ENCODE measurements at regions not wholly inside any gene's neighbourhood (a gene's known extent, or its start where the extent isn't known, plus 50 kb on each side); places are given as distances from the start of the nearest gene placed in this dataset.

DNA sequence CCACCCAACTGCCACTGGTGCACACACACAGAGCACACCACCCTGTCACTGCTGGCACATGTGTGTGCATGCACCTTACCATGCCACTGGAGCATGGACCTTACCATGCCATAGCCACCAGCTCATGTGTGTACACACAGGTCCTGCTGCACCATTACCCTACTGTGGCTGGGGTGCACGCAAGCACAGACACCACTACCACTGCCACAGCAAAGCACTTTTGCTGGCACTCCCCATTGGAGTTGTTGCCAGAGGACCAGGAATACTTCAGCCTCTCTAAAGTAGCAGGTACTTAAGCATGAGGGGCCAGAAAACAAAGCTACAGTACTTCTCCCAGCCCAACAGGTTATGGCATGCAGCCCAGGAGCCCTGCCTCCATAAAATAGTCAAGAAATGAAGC lies 404.8 kb downstream of the MBD2 start:
- H3K36me3 ChIP-seq (replicated peaks in 1 of 2; ENCODE audit: control insufficient read depth in 1 of 2, insufficient read depth in 2 of 2, low read length in 2 of 2), result no peaks in the 10 kb centered on the region
- ATAC-seq (no peak), DNase-seq (ENCODE audit: low spot score) (no peak), FAIRE-seq (no peak)
- ChIA-PET POLR2A (no interaction called here), CTCF (ENCODE audit: low intra/inter-chr PET ratio, low total read pairs) (no interaction called here)
- 0% methylated on average over 1 of the region's 1 CpG for WGBS (ENCODE audit: low lambda C conversion rate)
- no TSS peak for BruUV-seq (replicated peaks)
- no peak overlapping the region for H2AFZ ChIP-seq (ENCODE audit: low read length)
- no peaks in the 10 kb centered on the region for H4K20me1 ChIP-seq (ENCODE audit: insufficient read depth, low read length)
- H3K4me2 ChIP-seq (ENCODE audit: low read depth, low read length), result no peak overlapping the region
- in situ Hi-C loops (cut with HindIII; ENCODE audit: extremely low pct_ligation_motif_present, low pct_unique_long_range_greater_than_20kb) (no loop called here), intact Hi-C loops (cut with micrococcal nuclease; ENCODE audit: unreplicated experiment) (no loop called here)
- H3K9me3 ChIP-seq (ENCODE audit: low read length), result no peaks in the 10 kb centered on the region; the same call in 1 of the 2 replicates
- TF ChIP-seq, protein P1, sequence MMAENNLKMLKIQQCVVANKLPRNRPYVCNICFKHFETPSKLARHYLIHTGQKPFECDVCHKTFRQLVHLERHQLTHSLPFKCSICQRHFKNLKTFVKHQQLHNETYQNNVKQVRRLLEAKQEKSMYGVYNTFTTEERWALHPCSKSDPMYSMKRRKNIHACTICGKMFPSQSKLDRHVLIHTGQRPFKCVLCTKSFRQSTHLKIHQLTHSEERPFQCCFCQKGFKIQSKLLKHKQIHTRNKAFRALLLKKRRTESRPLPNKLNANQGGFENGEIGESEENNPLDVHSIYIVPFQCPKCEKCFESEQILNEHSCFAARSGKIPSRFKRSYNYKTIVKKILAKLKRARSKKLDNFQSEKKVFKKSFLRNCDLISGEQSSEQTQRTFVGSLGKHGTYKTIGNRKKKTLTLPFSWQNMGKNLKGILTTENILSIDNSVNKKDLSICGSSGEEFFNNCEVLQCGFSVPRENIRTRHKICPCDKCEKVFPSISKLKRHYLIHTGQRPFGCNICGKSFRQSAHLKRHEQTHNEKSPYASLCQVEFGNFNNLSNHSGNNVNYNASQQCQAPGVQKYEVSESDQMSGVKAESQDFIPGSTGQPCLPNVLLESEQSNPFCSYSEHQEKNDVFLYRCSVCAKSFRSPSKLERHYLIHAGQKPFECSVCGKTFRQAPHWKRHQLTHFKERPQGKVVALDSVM (CRISPR knock-in tag; IDR thresholded peaks at IDR 0.05), result no peak
- no peak for TF ChIP-seq NFE2L1 (CRISPR knock-in tag; IDR thresholded peaks at IDR 0.05; ENCODE audit: borderline replicate concordance)
- TF ChIP-seq, protein P2, sequence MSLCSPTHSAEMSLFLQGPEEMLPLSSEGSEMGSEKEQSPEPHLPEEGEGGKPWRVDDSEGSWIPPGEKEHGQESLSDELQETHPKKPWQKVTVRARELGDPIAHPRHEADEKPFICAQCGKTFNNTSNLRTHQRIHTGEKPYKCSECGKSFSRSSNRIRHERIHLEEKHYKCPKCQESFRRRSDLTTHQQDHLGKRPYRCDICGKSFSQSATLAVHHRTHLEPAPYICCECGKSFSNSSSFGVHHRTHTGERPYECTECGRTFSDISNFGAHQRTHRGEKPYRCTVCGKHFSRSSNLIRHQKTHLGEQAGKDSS (CRISPR knock-in tag; IDR thresholded peaks at IDR 0.05; ENCODE audit: borderline replicate concordance, low read depth), result no peak
- TF ChIP-seq, protein P3, sequence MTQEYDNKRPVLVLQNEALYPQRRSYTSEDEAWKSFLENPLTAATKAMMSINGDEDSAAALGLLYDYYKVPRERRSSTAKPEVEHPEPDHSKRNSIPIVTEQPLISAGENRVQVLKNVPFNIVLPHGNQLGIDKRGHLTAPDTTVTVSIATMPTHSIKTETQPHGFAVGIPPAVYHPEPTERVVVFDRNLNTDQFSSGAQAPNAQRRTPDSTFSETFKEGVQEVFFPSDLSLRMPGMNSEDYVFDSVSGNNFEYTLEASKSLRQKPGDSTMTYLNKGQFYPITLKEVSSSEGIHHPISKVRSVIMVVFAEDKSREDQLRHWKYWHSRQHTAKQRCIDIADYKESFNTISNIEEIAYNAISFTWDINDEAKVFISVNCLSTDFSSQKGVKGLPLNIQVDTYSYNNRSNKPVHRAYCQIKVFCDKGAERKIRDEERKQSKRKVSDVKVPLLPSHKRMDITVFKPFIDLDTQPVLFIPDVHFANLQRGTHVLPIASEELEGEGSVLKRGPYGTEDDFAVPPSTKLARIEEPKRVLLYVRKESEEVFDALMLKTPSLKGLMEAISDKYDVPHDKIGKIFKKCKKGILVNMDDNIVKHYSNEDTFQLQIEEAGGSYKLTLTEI (CRISPR knock-in tag; conservative IDR thresholded peaks at IDR 0.05), result no peak
- TF ChIP-seq, protein P4, sequence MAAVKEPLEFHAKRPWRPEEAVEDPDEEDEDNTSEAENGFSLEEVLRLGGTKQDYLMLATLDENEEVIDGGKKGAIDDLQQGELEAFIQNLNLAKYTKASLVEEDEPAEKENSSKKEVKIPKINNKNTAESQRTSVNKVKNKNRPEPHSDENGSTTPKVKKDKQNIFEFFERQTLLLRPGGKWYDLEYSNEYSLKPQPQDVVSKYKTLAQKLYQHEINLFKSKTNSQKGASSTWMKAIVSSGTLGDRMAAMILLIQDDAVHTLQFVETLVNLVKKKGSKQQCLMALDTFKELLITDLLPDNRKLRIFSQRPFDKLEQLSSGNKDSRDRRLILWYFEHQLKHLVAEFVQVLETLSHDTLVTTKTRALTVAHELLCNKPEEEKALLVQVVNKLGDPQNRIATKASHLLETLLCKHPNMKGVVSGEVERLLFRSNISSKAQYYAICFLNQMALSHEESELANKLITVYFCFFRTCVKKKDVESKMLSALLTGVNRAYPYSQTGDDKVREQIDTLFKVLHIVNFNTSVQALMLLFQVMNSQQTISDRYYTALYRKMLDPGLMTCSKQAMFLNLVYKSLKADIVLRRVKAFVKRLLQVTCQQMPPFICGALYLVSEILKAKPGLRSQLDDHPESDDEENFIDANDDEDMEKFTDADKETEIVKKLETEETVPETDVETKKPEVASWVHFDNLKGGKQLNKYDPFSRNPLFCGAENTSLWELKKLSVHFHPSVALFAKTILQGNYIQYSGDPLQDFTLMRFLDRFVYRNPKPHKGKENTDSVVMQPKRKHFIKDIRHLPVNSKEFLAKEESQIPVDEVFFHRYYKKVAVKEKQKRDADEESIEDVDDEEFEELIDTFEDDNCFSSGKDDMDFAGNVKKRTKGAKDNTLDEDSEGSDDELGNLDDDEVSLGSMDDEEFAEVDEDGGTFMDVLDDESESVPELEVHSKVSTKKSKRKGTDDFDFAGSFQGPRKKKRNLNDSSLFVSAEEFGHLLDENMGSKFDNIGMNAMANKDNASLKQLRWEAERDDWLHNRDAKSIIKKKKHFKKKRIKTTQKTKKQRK (IDR thresholded peaks at IDR 0.05; ENCODE audit: low read length), result no peak
- TF ChIP-seq, protein P5, sequence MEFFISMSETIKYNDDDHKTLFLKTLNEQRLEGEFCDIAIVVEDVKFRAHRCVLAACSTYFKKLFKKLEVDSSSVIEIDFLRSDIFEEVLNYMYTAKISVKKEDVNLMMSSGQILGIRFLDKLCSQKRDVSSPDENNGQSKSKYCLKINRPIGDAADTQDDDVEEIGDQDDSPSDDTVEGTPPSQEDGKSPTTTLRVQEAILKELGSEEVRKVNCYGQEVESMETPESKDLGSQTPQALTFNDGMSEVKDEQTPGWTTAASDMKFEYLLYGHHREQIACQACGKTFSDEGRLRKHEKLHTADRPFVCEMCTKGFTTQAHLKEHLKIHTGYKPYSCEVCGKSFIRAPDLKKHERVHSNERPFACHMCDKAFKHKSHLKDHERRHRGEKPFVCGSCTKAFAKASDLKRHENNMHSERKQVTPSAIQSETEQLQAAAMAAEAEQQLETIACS (CRISPR knock-in tag; IDR thresholded peaks at IDR 0.05), result no peak
- H3K27me3 ChIP-seq (ENCODE audit: control insufficient read depth in 1 of 2, insufficient read depth in 2 of 2, low read length in 2 of 2), result no peaks in the 10 kb centered on the region
- no peak overlapping the region for H3K9ac ChIP-seq (ENCODE audit: insufficient read depth, low read depth, low read length)
- H3K79me2 ChIP-seq (ENCODE audit: insufficient read depth, low read length), result no peaks in the 10 kb centered on the region
- H3K4me3 ChIP-seq (replicated peaks in 1 of 3; ENCODE audit: insufficient read depth in 1 of 3, low read depth in 2 of 3, low read length in 3 of 3), result no peak overlapping the region
- no peaks in the 10 kb centered on the region for H3K4me1 ChIP-seq (ENCODE audit: insufficient read depth, low read length)
- no peak overlapping the region for H3K27ac ChIP-seq (ENCODE audit: extremely low read length, insufficient read depth, low read length)

Measured in HepG2 (cell line).